ENCODE measurements at regions not wholly inside any gene's neighbourhood (a gene's known extent, or its start where the extent isn't known, plus 50 kb on each side); places are given as distances from the start of the nearest gene placed in this dataset.

GRCh38 chrX:124592744-124593143, 246.4 kb downstream of the SH2D1A start:
- TF ChIP-seq EZH2phosphoT487 (IDR thresholded peaks at IDR 0.05; ENCODE audit: borderline replicate concordance) (no peak), YY1 (IDR thresholded peaks at IDR 0.05; ENCODE audit: extremely low read depth, insufficient replicate concordance, low read depth, low read length) (no peak)

Measured in HCT116 (cell line).